GM23338 (cell line): ENCODE measurements at regions not wholly inside any gene's neighbourhood (a gene's known extent, or its start where the extent isn't known, plus 50 kb on each side); places are given as distances from the start of the nearest gene placed in this dataset.

ENCODE experiments used
- ATAC-seq: fragments of 200-7000 bp; cut with Tn5 transposase; 3 replicates; pipeline ENCODE4 v1.9.1; 2020
- DNase-seq: peaks from one replicate; pipeline ENCODE4 v3.0.0-alpha.2; 2015; ENCODE audit warnings: low spot score
- H2AFZ ChIP-seq: fragments of 200-600 bp; sonication (generic); 2 replicates; pipeline ENCODE4 v1.8.0; 2016; ENCODE audit warnings: antibody characterized with exemption, mild to moderate bottlenecking, moderate library complexity
- H3F3A ChIP-seq: fragments of 200-600 bp; sonication (generic); replicated peaks from 2 replicates; pipeline ENCODE4 v1.8.0; 2017; ENCODE audit warnings: antibody characterized with exemption, mixed run types, low read depth
- H3K27ac ChIP-seq: fragments of 200-600 bp; sonication (generic); 2 replicates; pipeline ENCODE4 v1.6.1; 2016; ENCODE audit warnings: low read depth
- H3K27me3 ChIP-seq: fragments of 200-600 bp; sonication (generic); 2 replicates; pipeline ENCODE4 v1.8.0; 2016; ENCODE audit warnings: mild to moderate bottlenecking, mixed run types, moderate library complexity; ENCODE audit not compliant: insufficient read depth
- H3K36me3 ChIP-seq: fragments of 200-600 bp; sonication (generic); 2 replicates; pipeline ENCODE4 v1.8.0; 2016; ENCODE audit warnings: mild to moderate bottlenecking; ENCODE audit not compliant: insufficient read depth
- H3K4me1 ChIP-seq: fragments of 200-600 bp; sonication (generic); 2 replicates; pipeline ENCODE4 v1.8.0; 2016; ENCODE audit warnings: mild to moderate bottlenecking, moderate library complexity; ENCODE audit not compliant: insufficient read depth
- H3K4me2 ChIP-seq: fragments of 200-600 bp; sonication (generic); 2 replicates; pipeline ENCODE4 v1.7.1; 2017; ENCODE audit warnings: mixed run types
- H3K4me3 ChIP-seq: fragments of 200-600 bp; sonication (generic); 2 replicates; pipeline ENCODE4 v1.6.1; 2016; ENCODE audit warnings: mixed run types
- H3K79me2 ChIP-seq: fragments of 200-600 bp; sonication (generic); replicated peaks from 2 replicates; pipeline ENCODE4 v1.8.0; 2017; ENCODE audit warnings: mild to moderate bottlenecking; ENCODE audit not compliant: insufficient read depth
- H3K9me2 ChIP-seq: fragments of 200-600 bp; sonication (generic); 2 replicates; pipeline ENCODE4 v1.8.0; 2017; ENCODE audit not compliant: insufficient read depth
- H4K20me1 ChIP-seq: fragments of 200-600 bp; sonication (generic); replicated peaks from 2 replicates; pipeline ENCODE4 v1.8.0; 2017; ENCODE audit warnings: mild to moderate bottlenecking; ENCODE audit not compliant: insufficient read depth
- H3K27ac Mint-ChIP-seq: 2 replicates; pipeline ENCODE4 v1.8.0; 2020; ENCODE audit warnings: inconsistent platforms, mild to moderate bottlenecking, moderate library complexity, mixed read lengths
- H3K27me3 Mint-ChIP-seq: 3 replicates; pipeline ENCODE4 v1.8.0; 2022; ENCODE audit warnings: low read depth, mild to moderate bottlenecking, moderate library complexity, mixed read lengths, inconsistent platforms; ENCODE audit not compliant: insufficient read depth, poor library complexity
- H3K36me3 Mint-ChIP-seq: 3 replicates; pipeline ENCODE4 v1.8.0; 2021; ENCODE audit warnings: low read depth, mild to moderate bottlenecking, inconsistent platforms, moderate library complexity, mixed read lengths
- H3K4me1 Mint-ChIP-seq: 3 replicates; pipeline ENCODE4 v1.8.0; 2020; ENCODE audit warnings: mild to moderate bottlenecking, inconsistent platforms, mixed read lengths
- H3K4me3 Mint-ChIP-seq: 3 replicates; pipeline ENCODE4 v1.8.0; 2021; ENCODE audit warnings: moderate library complexity, mild to moderate bottlenecking, inconsistent platforms, mixed read lengths
- H3K9me3 Mint-ChIP-seq: 3 replicates; pipeline ENCODE4 v1.8.0; 2020; ENCODE audit warnings: moderate library complexity, mild to moderate bottlenecking, inconsistent platforms, mixed read lengths
- CREB1 ChIP-seq: fragments of 250-450 bp; sonication (Bioruptor Pico); IDR thresholded peaks from 2 replicates; pipeline ENCODE4 v1.5.0; 2020; ENCODE audit warnings: low read depth, mild to moderate bottlenecking, moderate library complexity
- EZH2phosphoT487 ChIP-seq: fragments of 200-600 bp; sonication (generic); IDR thresholded peaks from one replicate; pipeline ENCODE4 v1.8.1; 2018; ENCODE audit warnings: antibody characterized with exemption; ENCODE audit not compliant: unreplicated experiment
- JUNB ChIP-seq: IDR thresholded peaks from one replicate; pipeline ENCODE4 v1.6.1; 2016; ENCODE audit warnings: antibody characterized with exemption; ENCODE audit not compliant: unreplicated experiment
- STAT1 ChIP-seq: IDR thresholded peaks from one replicate; pipeline ENCODE4 v1.6.1; 2016; ENCODE audit warnings: antibody characterized with exemption; ENCODE audit not compliant: unreplicated experiment
- ZNF114 ChIP-seq: fragments of 250-450 bp; sonication (Bioruptor Pico); IDR thresholded peaks from 2 replicates; pipeline ENCODE4 v1.5.0; 2020; ENCODE audit warnings: mild to moderate bottlenecking, moderate library complexity
- ZNF462 ChIP-seq: fragments of 250-450 bp; sonication (Bioruptor Pico); IDR thresholded peaks from 2 replicates; pipeline ENCODE4 v1.5.0; 2020; ENCODE audit warnings: mild to moderate bottlenecking, moderate library complexity
- TF ChIP-seq, protein P1 (sequence below): IDR thresholded peaks from 2 replicates; pipeline ENCODE4 v1.6.1; 2016; ENCODE audit warnings: antibody characterized with exemption
- TF ChIP-seq, protein P2 (sequence below): IDR thresholded peaks from one replicate; pipeline ENCODE4 v1.6.1; 2018; ENCODE audit warnings: antibody characterized with exemption; ENCODE audit not compliant: unreplicated experiment

DNA sequence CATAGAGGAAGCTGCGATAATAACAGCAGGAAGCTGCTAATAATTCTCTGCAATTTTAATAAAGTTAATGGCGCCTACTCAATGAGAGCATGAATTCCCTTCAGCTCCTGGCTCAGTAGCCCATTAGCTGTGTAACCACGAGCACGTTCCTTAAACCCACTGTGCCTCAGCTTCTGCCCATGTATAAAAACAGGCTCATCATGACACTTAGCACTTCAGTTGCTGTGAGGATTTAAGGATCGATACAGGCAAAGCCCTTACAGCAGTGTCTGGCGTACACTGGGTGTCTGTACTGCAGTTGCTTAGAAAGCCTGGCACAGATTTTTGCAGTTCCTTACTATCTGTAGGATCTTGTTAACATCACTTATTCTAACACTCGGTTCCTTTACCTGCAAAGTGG lies 673.4 kb upstream of the ARGLU1 start:
- Histone ChIP-seq H3K4me1 (no peaks in the 10 kb centered on the region), H3F3A (no peaks in the 10 kb centered on the region), H3K4me2 (no peak overlapping the region), H4K20me1 (no peaks in the 10 kb centered on the region; the same call in 1 of the 2 replicates), H3K27ac (no peak overlapping the region), H3K79me2 (no peaks in the 10 kb centered on the region), H2AFZ (no peak overlapping the region), H3K36me3 (no peaks in the 10 kb centered on the region), H3K27me3 (no peaks in the 10 kb centered on the region), H3K9me2 (0 out of 2 replicates have a peak, but pooled peaks cover 3% of the 10 kb centered on the region), H3K4me3 (no peak overlapping the region)
- no peak for TF ChIP-seq STAT1
- TF ChIP-seq, protein P1, sequence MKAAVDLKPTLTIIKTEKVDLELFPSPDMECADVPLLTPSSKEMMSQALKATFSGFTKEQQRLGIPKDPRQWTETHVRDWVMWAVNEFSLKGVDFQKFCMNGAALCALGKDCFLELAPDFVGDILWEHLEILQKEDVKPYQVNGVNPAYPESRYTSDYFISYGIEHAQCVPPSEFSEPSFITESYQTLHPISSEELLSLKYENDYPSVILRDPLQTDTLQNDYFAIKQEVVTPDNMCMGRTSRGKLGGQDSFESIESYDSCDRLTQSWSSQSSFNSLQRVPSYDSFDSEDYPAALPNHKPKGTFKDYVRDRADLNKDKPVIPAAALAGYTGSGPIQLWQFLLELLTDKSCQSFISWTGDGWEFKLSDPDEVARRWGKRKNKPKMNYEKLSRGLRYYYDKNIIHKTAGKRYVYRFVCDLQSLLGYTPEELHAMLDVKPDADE: no peak
- no peak for TF ChIP-seq ZNF462
- Mint-ChIP-seq H3K9me3 (no peaks in the 10 kb centered on the region), H3K27ac (no peak overlapping the region), H3K36me3 (no peaks in the 10 kb centered on the region), H3K4me3 (no peak overlapping the region), H3K27me3 (peaks cover 5% of the 10 kb centered on the region), H3K4me1 (peaks cover 10% of the 10 kb centered on the region)
- ATAC-seq: no peak
- DNase-seq: no peak

DNA sequence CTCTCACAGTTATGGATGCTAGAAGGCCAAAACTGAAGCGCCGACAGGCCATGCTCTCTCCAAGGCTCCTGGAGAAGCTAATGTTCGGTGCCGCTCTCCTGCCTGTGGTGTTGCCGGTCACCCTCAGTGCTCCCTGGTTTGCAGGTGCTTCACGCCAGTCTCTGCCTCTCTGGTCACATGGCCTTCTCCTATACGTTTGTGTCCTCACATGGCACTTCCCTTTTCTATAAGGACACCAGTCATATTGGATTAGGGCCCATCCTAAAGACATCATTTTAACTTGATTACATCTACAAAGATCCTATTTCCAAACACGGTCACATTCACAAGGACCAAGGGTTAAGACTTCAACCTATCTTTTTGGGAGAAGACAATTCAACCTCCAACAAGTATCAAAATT lies 671.3 kb upstream of the ARGLU1 start:
- H3K4me3 ChIP-seq: no peak overlapping the region
- H3K4me3 Mint-ChIP-seq: no peak overlapping the region
- no peak for ATAC-seq
- H3K27me3 Mint-ChIP-seq: peaks cover 5% of the 10 kb centered on the region
- H3K27me3 ChIP-seq: no peaks in the 10 kb centered on the region
- H3K9me2 ChIP-seq: 0 out of 2 replicates have a peak, but pooled peaks cover 3% of the 10 kb centered on the region
- no peak for TF ChIP-seq JUNB
- no peak for TF ChIP-seq ZNF114 (CRISPR knock-in tag)
- TF ChIP-seq, protein P2, sequence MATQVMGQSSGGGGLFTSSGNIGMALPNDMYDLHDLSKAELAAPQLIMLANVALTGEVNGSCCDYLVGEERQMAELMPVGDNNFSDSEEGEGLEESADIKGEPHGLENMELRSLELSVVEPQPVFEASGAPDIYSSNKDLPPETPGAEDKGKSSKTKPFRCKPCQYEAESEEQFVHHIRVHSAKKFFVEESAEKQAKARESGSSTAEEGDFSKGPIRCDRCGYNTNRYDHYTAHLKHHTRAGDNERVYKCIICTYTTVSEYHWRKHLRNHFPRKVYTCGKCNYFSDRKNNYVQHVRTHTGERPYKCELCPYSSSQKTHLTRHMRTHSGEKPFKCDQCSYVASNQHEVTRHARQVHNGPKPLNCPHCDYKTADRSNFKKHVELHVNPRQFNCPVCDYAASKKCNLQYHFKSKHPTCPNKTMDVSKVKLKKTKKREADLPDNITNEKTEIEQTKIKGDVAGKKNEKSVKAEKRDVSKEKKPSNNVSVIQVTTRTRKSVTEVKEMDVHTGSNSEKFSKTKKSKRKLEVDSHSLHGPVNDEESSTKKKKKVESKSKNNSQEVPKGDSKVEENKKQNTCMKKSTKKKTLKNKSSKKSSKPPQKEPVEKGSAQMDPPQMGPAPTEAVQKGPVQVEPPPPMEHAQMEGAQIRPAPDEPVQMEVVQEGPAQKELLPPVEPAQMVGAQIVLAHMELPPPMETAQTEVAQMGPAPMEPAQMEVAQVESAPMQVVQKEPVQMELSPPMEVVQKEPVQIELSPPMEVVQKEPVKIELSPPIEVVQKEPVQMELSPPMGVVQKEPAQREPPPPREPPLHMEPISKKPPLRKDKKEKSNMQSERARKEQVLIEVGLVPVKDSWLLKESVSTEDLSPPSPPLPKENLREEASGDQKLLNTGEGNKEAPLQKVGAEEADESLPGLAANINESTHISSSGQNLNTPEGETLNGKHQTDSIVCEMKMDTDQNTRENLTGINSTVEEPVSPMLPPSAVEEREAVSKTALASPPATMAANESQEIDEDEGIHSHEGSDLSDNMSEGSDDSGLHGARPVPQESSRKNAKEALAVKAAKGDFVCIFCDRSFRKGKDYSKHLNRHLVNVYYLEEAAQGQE: no peak
- TF ChIP-seq STAT1: no peak
- TF ChIP-seq EZH2phosphoT487: no peak
- TF ChIP-seq CREB1 (CRISPR knock-in tag): no peak
- H3K27ac Mint-ChIP-seq: no peak overlapping the region
- no peak overlapping the region for H2AFZ ChIP-seq
- no peaks in the 10 kb centered on the region for H3K9me3 Mint-ChIP-seq
- no peaks in the 10 kb centered on the region for H3K79me2 ChIP-seq
- H3K4me1 Mint-ChIP-seq: peaks cover 10% of the 10 kb centered on the region
- no peaks in the 10 kb centered on the region for H3K4me1 ChIP-seq
- no peaks in the 10 kb centered on the region; the same call in 1 of the 2 replicates for H4K20me1 ChIP-seq
- H3K27ac ChIP-seq: no peak overlapping the region
- H3K36me3 Mint-ChIP-seq: no peaks in the 10 kb centered on the region
- H3K36me3 ChIP-seq: no peaks in the 10 kb centered on the region
- no peaks in the 10 kb centered on the region for H3F3A ChIP-seq
- H3K4me2 ChIP-seq: no peak overlapping the region
- no peak for DNase-seq
